DOHH2 (cell line): ENCODE measurements at regions not wholly inside any gene's neighbourhood (a gene's known extent, or its start where the extent isn't known, plus 50 kb on each side); places are given as distances from the start of the nearest gene placed in this dataset.

ENCODE experiments used
- EZH2phosphoT487 ChIP-seq: fragments of 200-600 bp; sonication (generic); IDR thresholded peaks from 2 replicates; pipeline ENCODE4 v1.6.1; 2017; ENCODE audit warnings: borderline replicate concordance, mild to moderate bottlenecking, antibody characterized with exemption, low read length, moderate library complexity, mixed read lengths
- TF ChIP-seq, protein P1 (sequence below): fragments of 200-600 bp; sonication (generic); IDR thresholded peaks from one replicate; pipeline ENCODE4 v1.5.1; 2014; ENCODE audit warnings: antibody characterized with exemption, mild to moderate bottlenecking, low read depth, low read length; ENCODE audit not compliant: poor library complexity, severe bottlenecking

- TF ChIP-seq, protein P1, sequence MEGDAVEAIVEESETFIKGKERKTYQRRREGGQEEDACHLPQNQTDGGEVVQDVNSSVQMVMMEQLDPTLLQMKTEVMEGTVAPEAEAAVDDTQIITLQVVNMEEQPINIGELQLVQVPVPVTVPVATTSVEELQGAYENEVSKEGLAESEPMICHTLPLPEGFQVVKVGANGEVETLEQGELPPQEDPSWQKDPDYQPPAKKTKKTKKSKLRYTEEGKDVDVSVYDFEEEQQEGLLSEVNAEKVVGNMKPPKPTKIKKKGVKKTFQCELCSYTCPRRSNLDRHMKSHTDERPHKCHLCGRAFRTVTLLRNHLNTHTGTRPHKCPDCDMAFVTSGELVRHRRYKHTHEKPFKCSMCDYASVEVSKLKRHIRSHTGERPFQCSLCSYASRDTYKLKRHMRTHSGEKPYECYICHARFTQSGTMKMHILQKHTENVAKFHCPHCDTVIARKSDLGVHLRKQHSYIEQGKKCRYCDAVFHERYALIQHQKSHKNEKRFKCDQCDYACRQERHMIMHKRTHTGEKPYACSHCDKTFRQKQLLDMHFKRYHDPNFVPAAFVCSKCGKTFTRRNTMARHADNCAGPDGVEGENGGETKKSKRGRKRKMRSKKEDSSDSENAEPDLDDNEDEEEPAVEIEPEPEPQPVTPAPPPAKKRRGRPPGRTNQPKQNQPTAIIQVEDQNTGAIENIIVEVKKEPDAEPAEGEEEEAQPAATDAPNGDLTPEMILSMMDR, result no peak
- TF ChIP-seq EZH2phosphoT487, result no peak
These were observed 498.2 kb downstream of the BCL11B start for GRCh38 chr14:98773814-98774213.
